HFFc6 (cell line): ENCODE measurements at regions not wholly inside any gene's neighbourhood (a gene's known extent, or its start where the extent isn't known, plus 50 kb on each side); places are given as distances from the start of the nearest gene placed in this dataset.

ENCODE experiments used
- DNase-seq: peaks from one replicate; pipeline ENCODE4 v3.0.0-alpha.2; 2018
- H3K27ac Mint-ChIP-seq: 2 replicates; pipeline ENCODE4 v1.8.0; 2020; ENCODE audit warnings: mild to moderate bottlenecking, mixed read lengths
- H3K27me3 Mint-ChIP-seq: 2 replicates; pipeline ENCODE4 v1.8.0; 2021; ENCODE audit warnings: mild to moderate bottlenecking, moderate library complexity, mixed read lengths; ENCODE audit not compliant: insufficient read depth
- H3K36me3 Mint-ChIP-seq: 2 replicates; pipeline ENCODE4 v1.8.0; 2021; ENCODE audit warnings: low read depth, mixed read lengths
- H3K4me1 Mint-ChIP-seq: 2 replicates; pipeline ENCODE4 v1.8.0; 2020; ENCODE audit warnings: low read depth, mixed read lengths
- H3K4me3 Mint-ChIP-seq: 2 replicates; pipeline ENCODE4 v1.8.0; 2020; ENCODE audit warnings: mild to moderate bottlenecking, moderate library complexity, mixed read lengths
- H3K9me3 Mint-ChIP-seq: 2 replicates; pipeline ENCODE4 v1.8.0; 2020; ENCODE audit warnings: mild to moderate bottlenecking, mixed read lengths
- TF ChIP-seq, protein P1 (sequence below): fragments of 200-600 bp; sonication (generic); IDR thresholded peaks from 2 replicates; pipeline ENCODE4 v1.5.0; 2021; ENCODE audit warnings: antibody characterized with exemption, mild to moderate bottlenecking

DNA sequence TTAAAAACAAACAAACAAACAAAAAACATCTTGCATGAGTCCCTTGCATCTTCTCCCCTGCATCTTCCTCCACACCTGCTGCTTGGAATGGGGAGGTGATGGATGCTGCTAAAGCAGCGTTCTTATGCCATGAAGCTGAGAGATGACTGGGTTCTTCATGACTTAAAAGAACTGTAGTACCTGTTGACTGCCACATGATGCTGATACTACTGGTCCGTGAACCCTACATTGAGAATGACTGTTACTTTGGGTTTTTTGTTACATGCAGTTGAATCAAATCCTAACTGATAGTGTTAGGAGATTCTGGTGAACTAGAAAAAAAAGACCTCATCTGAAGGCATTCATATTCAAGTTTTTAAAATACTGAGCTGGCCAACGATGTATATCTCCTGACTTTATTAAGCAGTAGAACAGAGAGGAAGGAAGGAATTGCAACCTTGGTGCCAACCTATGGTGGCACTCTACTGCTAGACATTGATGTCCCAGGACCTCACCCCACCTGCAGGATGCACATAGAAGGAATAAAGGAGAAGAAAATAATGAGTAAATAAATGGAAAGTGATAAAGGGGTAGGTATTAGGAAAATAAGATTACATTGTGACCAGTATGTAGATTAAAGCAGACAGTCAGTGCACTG, 63.2 kb upstream of the SPAG16 start:
- DNase-seq: no peak
- no peak overlapping the region for H3K4me3 Mint-ChIP-seq
- H3K27ac Mint-ChIP-seq: no peak overlapping the region
- no peaks in the 10 kb centered on the region for H3K9me3 Mint-ChIP-seq
- no peaks in the 10 kb centered on the region for H3K27me3 Mint-ChIP-seq
- H3K4me1 Mint-ChIP-seq: peaks cover 27% of the 10 kb centered on the region
- H3K36me3 Mint-ChIP-seq: no peaks in the 10 kb centered on the region
- TF ChIP-seq, protein P1, sequence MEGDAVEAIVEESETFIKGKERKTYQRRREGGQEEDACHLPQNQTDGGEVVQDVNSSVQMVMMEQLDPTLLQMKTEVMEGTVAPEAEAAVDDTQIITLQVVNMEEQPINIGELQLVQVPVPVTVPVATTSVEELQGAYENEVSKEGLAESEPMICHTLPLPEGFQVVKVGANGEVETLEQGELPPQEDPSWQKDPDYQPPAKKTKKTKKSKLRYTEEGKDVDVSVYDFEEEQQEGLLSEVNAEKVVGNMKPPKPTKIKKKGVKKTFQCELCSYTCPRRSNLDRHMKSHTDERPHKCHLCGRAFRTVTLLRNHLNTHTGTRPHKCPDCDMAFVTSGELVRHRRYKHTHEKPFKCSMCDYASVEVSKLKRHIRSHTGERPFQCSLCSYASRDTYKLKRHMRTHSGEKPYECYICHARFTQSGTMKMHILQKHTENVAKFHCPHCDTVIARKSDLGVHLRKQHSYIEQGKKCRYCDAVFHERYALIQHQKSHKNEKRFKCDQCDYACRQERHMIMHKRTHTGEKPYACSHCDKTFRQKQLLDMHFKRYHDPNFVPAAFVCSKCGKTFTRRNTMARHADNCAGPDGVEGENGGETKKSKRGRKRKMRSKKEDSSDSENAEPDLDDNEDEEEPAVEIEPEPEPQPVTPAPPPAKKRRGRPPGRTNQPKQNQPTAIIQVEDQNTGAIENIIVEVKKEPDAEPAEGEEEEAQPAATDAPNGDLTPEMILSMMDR: peak; percentile 22; the same call in 1 of the 2 replicates

DNA sequence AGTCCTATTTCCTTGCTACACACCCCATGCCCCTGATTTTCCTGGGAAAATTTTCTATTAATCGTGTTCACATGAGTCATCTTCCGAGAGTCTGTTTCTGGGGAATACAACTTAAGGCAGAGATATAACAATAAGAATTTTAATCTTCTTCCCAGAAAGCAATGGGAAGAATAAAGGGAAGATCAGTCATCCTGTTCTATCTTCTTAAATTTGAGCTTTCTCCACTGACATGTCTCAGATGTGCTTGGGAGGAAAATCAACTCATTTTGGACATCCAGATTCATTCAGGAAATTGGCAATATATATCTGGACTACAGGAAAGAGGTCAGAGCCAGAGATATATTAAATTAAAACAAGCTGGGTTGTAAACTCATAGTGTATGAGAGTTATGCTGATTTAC, 62.3 kb upstream of the SPAG16 start:
- Mint-ChIP-seq H3K36me3 (no peaks in the 10 kb centered on the region), H3K27ac (no peak overlapping the region), H3K9me3 (no peaks in the 10 kb centered on the region), H3K4me3 (no peak overlapping the region), H3K4me1 (peaks cover 22% of the 10 kb centered on the region), H3K27me3 (no peaks in the 10 kb centered on the region)
- TF ChIP-seq, protein P1: no peak
- DNase-seq: no peak

DNA sequence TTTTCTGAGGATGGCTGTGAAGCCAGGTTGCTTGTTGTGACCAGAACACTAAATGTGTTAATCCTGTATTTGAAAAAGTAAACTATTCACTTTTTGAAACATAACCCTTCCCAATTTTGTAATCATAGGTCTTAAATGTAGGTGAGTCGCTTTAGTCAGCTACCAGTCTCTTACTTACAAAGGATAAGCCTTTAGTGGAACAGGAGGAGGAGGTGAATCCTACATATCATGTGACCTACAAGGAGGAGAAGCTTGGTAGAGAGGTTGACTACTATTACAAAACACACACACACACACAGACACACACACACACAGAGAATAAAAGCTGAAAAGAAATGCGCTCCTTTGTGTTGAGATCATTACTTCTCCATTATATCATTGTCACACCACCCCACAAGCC, 59.9 kb upstream of the SPAG16 start:
- TF ChIP-seq, protein P1: no peak
- peak; percentile 4 for DNase-seq
- Mint-ChIP-seq H3K27me3 (no peaks in the 10 kb centered on the region), H3K36me3 (no peaks in the 10 kb centered on the region), H3K4me1 (peaks cover 32% of the 10 kb centered on the region), H3K9me3 (no peaks in the 10 kb centered on the region), H3K27ac (no peak overlapping the region), H3K4me3 (no peak overlapping the region)

DNA sequence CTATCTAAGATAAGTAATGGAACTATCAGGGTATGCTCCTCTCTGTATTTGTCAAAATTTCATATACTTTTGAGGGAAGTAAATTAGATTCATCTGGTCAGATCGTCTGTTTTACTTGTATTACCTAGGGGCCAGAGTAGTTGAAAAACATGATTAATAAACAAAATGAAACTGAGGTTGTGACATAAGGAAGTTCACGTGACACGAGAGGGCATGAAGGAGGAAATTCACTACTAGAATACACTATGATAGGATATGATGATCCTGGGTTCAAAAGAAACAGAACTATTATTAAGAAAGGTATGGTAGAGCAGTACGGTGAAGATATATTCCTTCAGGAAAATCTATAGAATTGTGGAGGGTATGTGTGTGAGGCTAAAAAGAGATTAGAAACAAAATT, 58.4 kb upstream of the SPAG16 start:
- Mint-ChIP-seq H3K27me3 (no peaks in the 10 kb centered on the region), H3K4me1 (peaks cover 41% of the 10 kb centered on the region), H3K36me3 (no peaks in the 10 kb centered on the region), H3K27ac (no peak overlapping the region), H3K4me3 (no peak overlapping the region), H3K9me3 (no peaks in the 10 kb centered on the region)
- DNase-seq: no peak
- TF ChIP-seq, protein P1: no peak

DNA sequence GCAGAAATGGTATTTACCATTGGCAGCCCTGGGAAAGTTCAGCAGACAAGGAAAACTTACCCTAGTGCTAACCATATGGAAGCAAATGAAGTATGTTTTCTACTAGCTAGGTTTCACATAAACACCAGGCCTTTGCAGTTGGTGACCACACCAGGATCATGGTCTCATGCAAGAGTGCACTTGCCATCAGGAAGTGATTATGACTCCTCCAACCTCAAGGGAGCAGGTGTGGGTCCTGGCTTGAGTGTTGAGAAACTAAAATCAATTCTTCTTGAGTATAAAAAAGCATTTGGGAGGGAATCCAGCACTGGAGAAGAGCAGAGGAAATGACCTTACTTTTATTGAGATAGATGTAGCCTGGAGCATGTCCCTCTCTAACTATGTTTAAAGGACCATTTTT, 56.8 kb upstream of the SPAG16 start:
- no peaks in the 10 kb centered on the region for H3K36me3 Mint-ChIP-seq
- no peak for DNase-seq
- TF ChIP-seq, protein P1: no peak
- no peak overlapping the region for H3K4me3 Mint-ChIP-seq
- no peaks in the 10 kb centered on the region for H3K27me3 Mint-ChIP-seq
- H3K9me3 Mint-ChIP-seq: no peaks in the 10 kb centered on the region
- peaks cover 29% of the 10 kb centered on the region for H3K4me1 Mint-ChIP-seq
- no peak overlapping the region for H3K27ac Mint-ChIP-seq

DNA sequence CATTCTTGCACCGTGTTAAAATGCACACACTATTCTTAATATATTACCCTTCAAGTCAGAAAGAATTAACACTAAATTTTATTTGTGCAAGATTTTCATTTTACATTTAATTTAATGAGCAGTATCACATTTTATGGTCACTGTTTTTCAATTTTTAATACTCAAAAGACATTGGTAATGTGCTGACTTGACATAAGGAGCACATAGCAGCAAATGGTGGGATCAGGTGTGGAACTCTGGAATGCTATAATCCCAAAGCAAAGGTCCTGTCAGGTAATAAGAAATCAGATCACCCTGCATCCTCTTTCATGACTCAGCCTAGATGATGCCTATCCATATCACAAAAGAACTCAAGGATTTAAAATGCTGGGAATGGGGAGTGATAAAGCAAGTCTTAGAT, 55.6 kb upstream of the SPAG16 start:
- Mint-ChIP-seq H3K27ac (no peak overlapping the region), H3K4me1 (peaks cover 41% of the 10 kb centered on the region), H3K9me3 (no peaks in the 10 kb centered on the region), H3K36me3 (no peaks in the 10 kb centered on the region), H3K4me3 (no peak overlapping the region), H3K27me3 (no peaks in the 10 kb centered on the region)
- DNase-seq: no peak
- TF ChIP-seq, protein P1: no peak
